MM.1S (cell line): ENCODE measurements at regions not wholly inside any gene's neighbourhood (a gene's known extent, or its start where the extent isn't known, plus 50 kb on each side); places are given as distances from the start of the nearest gene placed in this dataset.

Experiments
- DNase-seq: peaks from one replicate; pipeline ENCODE4 v3.0.0-alpha.2; 2015
- H2AFZ ChIP-seq: fragments of 300-600 bp; sonication (generic); 2 replicates; pipeline ENCODE4 v1.6.0; 2016; ENCODE audit warnings: antibody characterized with exemption, low read length
- H3F3A ChIP-seq: fragments of 300-600 bp; sonication (generic); 2 replicates; pipeline ENCODE4 v1.6.1; 2016; ENCODE audit warnings: mild to moderate bottlenecking, antibody characterized with exemption, low read length, moderate library complexity, mixed read lengths; ENCODE audit not compliant: insufficient read depth
- H3K27ac ChIP-seq: fragments of 300-600 bp; sonication (generic); 2 replicates; pipeline ENCODE4 v1.5.1; 2016; ENCODE audit warnings: mild to moderate bottlenecking, low read length
- H3K27me3 ChIP-seq: fragments of 300-600 bp; sonication (generic); replicated peaks from 2 replicates; pipeline ENCODE4 v1.6.0; 2016; ENCODE audit warnings: low read length; ENCODE audit not compliant: insufficient read depth
- H3K36me3 ChIP-seq: fragments of 300-600 bp; sonication (generic); replicated peaks from 2 replicates; pipeline ENCODE4 v1.6.1; 2016; ENCODE audit warnings: mild to moderate bottlenecking, low read length, mixed read lengths; ENCODE audit not compliant: insufficient read depth
- H3K4me1 ChIP-seq: fragments of 300-600 bp; sonication (generic); 2 replicates; pipeline ENCODE4 v1.6.1; 2016; ENCODE audit warnings: low read length, mixed read lengths
- H3K4me2 ChIP-seq: fragments of 300-600 bp; sonication (generic); 2 replicates; pipeline ENCODE4 v1.6.0; 2016; ENCODE audit warnings: low read depth, low read length
- H3K4me3 ChIP-seq: fragments of 300-600 bp; sonication (generic); 2 replicates; pipeline ENCODE4 v1.5.1; 2016; ENCODE audit warnings: low read length, mixed read lengths
- H3K79me2 ChIP-seq: fragments of 300-600 bp; sonication (generic); 2 replicates; pipeline ENCODE4 v1.6.1; 2016; ENCODE audit warnings: mixed run types, low read length, mixed read lengths
- H3K9ac ChIP-seq: fragments of 300-600 bp; sonication (generic); 2 replicates; pipeline ENCODE4 v1.6.1; 2016; ENCODE audit warnings: low read length, mixed read lengths
- H3K9me2 ChIP-seq: fragments of 300-600 bp; sonication (generic); replicated peaks from 2 replicates; pipeline ENCODE4 v1.6.1; 2016; ENCODE audit warnings: mild to moderate bottlenecking, low read length, mixed read lengths; ENCODE audit not compliant: insufficient read depth
- H3K9me3 ChIP-seq: fragments of 300-600 bp; sonication (generic); replicated peaks from 2 replicates; pipeline ENCODE4 v1.6.1; 2016; ENCODE audit warnings: mild to moderate bottlenecking, low read length, mixed read lengths; ENCODE audit not compliant: insufficient read depth
- H4K20me1 ChIP-seq: fragments of 300-600 bp; sonication (generic); 2 replicates; pipeline ENCODE4 v1.6.1; 2016; ENCODE audit warnings: mild to moderate bottlenecking, low read length, moderate library complexity, mixed read lengths; ENCODE audit not compliant: insufficient read depth
- EZH2 ChIP-seq: fragments of 300-600 bp; sonication (generic); optimal IDR thresholded peaks from 2 replicates; pipeline ENCODE3; 2017; ENCODE audit warnings: low read depth, mild to moderate bottlenecking, antibody characterized with exemption, low read length, mixed read lengths
- EZH2phosphoT487 ChIP-seq: fragments of 300-600 bp; sonication (generic); IDR thresholded peaks from 2 replicates; pipeline ENCODE4 v1.6.1; 2018; ENCODE audit warnings: antibody characterized with exemption, low read length
- TF ChIP-seq, protein P1 (sequence below): fragments of 300-600 bp; sonication (generic); IDR thresholded peaks from 2 replicates; pipeline ENCODE4 v1.5.1; 2016; ENCODE audit warnings: antibody characterized with exemption, low read length, mixed read lengths

DNA sequence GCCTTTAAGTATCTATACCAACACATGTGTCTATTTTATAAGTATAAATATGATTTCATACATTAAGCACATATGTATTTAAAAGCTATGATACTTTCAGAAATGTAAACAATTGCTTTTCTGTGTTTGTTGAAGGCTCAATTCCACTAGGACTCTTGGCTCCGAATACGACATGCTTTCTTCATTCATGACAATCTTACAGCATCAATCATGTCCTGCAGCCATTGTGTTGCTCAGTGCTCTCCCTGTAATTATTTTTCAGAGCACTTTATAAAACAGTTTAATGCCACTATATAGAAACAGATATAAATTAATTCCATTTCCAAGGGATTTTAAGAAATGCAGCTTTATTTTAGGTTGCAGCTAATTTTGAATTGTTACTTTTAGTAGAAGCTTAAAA is 167.3 kb downstream of the TAF11L14 start:
- Histone ChIP-seq H3K36me3 (no peaks in the 10 kb centered on the region), H3K9me3 (no peaks in the 10 kb centered on the region), H3K4me2 (no peak overlapping the region), H3K79me2 (no peaks in the 10 kb centered on the region), H3K27me3 (no peaks in the 10 kb centered on the region), H3K4me1 (no peaks in the 10 kb centered on the region), H3K27ac (no peak overlapping the region), H4K20me1 (no peaks in the 10 kb centered on the region), H3F3A (no peaks in the 10 kb centered on the region), H3K4me3 (no peak overlapping the region), H3K9me2 (no peaks in the 10 kb centered on the region), H2AFZ (no peak overlapping the region), H3K9ac (no peak overlapping the region)
- DNase-seq: no peak
- TF ChIP-seq, protein P1, sequence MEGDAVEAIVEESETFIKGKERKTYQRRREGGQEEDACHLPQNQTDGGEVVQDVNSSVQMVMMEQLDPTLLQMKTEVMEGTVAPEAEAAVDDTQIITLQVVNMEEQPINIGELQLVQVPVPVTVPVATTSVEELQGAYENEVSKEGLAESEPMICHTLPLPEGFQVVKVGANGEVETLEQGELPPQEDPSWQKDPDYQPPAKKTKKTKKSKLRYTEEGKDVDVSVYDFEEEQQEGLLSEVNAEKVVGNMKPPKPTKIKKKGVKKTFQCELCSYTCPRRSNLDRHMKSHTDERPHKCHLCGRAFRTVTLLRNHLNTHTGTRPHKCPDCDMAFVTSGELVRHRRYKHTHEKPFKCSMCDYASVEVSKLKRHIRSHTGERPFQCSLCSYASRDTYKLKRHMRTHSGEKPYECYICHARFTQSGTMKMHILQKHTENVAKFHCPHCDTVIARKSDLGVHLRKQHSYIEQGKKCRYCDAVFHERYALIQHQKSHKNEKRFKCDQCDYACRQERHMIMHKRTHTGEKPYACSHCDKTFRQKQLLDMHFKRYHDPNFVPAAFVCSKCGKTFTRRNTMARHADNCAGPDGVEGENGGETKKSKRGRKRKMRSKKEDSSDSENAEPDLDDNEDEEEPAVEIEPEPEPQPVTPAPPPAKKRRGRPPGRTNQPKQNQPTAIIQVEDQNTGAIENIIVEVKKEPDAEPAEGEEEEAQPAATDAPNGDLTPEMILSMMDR: no peak
- TF ChIP-seq EZH2 (no peak), EZH2phosphoT487 (no peak)

DNA sequence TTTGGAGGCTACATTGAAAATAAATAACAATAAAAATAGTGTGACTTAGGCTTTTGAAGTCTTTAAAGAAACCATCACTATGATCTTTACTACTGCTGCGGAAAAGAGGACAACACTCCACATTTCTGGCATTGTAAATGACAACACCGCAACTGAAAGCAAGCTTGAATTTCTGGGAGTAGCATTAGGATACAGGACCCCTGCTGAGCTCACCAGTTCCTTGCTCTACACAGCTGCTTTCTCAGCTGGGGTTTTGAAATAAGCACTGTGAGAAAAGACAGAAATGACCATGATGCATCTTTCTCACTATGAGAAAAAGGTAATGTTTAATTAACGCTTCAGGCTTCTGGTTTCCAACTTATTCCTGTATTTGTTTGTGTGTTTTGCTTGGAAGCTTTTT is 168.0 kb downstream of the TAF11L14 start:
- Histone ChIP-seq H3K4me1 (no peaks in the 10 kb centered on the region), H3K4me2 (no peak overlapping the region), H3K36me3 (no peaks in the 10 kb centered on the region), H4K20me1 (no peaks in the 10 kb centered on the region), H2AFZ (no peak overlapping the region), H3K9ac (no peak overlapping the region), H3K79me2 (no peaks in the 10 kb centered on the region), H3K9me2 (no peaks in the 10 kb centered on the region), H3K27me3 (no peaks in the 10 kb centered on the region), H3K9me3 (no peaks in the 10 kb centered on the region), H3K4me3 (no peak overlapping the region), H3K27ac (no peak overlapping the region), H3F3A (no peaks in the 10 kb centered on the region)
- no peak for DNase-seq
- TF ChIP-seq EZH2phosphoT487 (no peak), EZH2 (no peak)
- TF ChIP-seq, protein P1: no peak

DNA sequence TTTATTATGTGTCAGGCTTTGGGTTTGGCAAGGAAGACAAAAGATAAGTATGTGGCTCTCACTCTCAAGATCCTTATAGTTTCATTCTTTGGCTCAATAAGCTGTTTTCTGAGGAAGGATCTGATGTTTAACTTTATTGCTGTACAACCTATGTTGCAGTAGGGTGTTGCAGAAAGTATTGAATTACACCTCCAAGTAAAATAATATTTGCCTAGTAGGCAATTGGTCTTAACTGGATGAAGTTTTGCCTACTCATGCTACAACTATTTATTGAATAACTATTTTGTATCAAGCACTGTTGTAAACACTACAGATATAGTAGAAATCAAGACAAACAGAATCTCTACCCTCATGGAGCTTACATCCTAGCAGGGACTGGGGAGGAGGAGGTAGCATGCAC is 169.7 kb downstream of the TAF11L14 start:
- Histone ChIP-seq H3K9me3 (no peaks in the 10 kb centered on the region), H3K4me1 (no peaks in the 10 kb centered on the region), H2AFZ (no peak overlapping the region), H3K4me3 (no peak overlapping the region), H3K79me2 (no peaks in the 10 kb centered on the region), H3K27me3 (no peaks in the 10 kb centered on the region), H3K4me2 (no peak overlapping the region), H4K20me1 (no peaks in the 10 kb centered on the region), H3F3A (no peaks in the 10 kb centered on the region), H3K9ac (no peak overlapping the region), H3K36me3 (no peaks in the 10 kb centered on the region), H3K27ac (no peak overlapping the region), H3K9me2 (no peaks in the 10 kb centered on the region)
- no peak for DNase-seq
- TF ChIP-seq, protein P1: no peak
- TF ChIP-seq EZH2phosphoT487: no peak
- TF ChIP-seq EZH2: no peak
